ENCODE measurements at regions not wholly inside any gene's neighbourhood (a gene's known extent, or its start where the extent isn't known, plus 50 kb on each side); places are given as distances from the start of the nearest gene placed in this dataset.

DNA sequence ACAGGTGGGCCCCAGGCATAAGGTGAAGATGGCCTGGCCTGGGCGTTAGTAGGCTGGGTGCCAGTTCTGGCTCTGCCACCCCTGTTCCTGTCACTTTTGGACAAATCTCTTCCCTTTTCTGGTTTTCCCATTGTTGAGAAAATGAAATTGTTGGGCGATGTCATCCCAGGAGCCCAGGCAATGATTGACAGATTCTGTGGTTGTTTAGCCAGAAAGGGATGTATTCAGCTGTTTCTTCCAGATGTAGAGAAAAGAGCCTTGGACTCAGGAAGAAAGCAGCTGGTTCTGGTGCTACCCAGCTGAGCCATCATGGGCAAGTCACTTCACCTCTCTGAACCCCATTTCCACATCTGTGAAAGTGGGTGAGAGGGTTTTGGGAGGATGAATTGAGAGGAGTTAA is 60.1 kb upstream of the MRTFB start:
- TF ChIP-seq, protein P1, sequence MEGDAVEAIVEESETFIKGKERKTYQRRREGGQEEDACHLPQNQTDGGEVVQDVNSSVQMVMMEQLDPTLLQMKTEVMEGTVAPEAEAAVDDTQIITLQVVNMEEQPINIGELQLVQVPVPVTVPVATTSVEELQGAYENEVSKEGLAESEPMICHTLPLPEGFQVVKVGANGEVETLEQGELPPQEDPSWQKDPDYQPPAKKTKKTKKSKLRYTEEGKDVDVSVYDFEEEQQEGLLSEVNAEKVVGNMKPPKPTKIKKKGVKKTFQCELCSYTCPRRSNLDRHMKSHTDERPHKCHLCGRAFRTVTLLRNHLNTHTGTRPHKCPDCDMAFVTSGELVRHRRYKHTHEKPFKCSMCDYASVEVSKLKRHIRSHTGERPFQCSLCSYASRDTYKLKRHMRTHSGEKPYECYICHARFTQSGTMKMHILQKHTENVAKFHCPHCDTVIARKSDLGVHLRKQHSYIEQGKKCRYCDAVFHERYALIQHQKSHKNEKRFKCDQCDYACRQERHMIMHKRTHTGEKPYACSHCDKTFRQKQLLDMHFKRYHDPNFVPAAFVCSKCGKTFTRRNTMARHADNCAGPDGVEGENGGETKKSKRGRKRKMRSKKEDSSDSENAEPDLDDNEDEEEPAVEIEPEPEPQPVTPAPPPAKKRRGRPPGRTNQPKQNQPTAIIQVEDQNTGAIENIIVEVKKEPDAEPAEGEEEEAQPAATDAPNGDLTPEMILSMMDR (IDR thresholded peaks at IDR 0.05), result no peak
- no peak for TF ChIP-seq POLR2AphosphoS5 (IDR thresholded peaks at IDR 0.05)
- no peak for TF ChIP-seq POLR2A (IDR thresholded peaks at IDR 0.05; ENCODE audit: low read depth)
